ENCODE measurements at regions not wholly inside any gene's neighbourhood (a gene's known extent, or its start where the extent isn't known, plus 50 kb on each side); places are given as distances from the start of the nearest gene placed in this dataset.

GRCh38 chr7:109284943-109285342 is 715.3 kb downstream of the DNAJB9 start:
- Histone ChIP-seq H3K4me2 (ENCODE audit: low read depth, low read length) (no peak overlapping the region), H3K9ac (ENCODE audit: low read depth, low read length) (no peak overlapping the region), H2BK120ac (ENCODE audit: low read depth, low read length) (no peak overlapping the region), H3K23ac (ENCODE audit: low read depth, low read length) (no peak overlapping the region), H3K27me3 (ENCODE audit: control insufficient read depth, insufficient read depth, low read length) (no peaks in the 10 kb centered on the region), H3K56ac (ENCODE audit: extremely low read depth, insufficient read depth, low read length) (no peak overlapping the region), H3K14ac (replicated peaks; ENCODE audit: low read depth, low read length) (no peak overlapping the region), H2BK15ac (ENCODE audit: low read depth, low read length) (no peak overlapping the region), H2BK20ac (ENCODE audit: low read depth, low read length) (no peak overlapping the region), H2AK5ac (ENCODE audit: low read depth, low read length) (no peak overlapping the region), H3K4me1 (ENCODE audit: control insufficient read depth, insufficient read depth, low read length) (no peaks in the 10 kb centered on the region), H3K9me3 (ENCODE audit: control insufficient read depth, insufficient read depth, low read length) (peaks cover 5% of the 10 kb centered on the region; the same call in 1 of the 2 replicates), H3K79me1 (ENCODE audit: low read depth in 1 of 2, low read length in 2 of 2) (no peaks in the 10 kb centered on the region), H3K4me3 (ENCODE audit: insufficient read depth, low read depth, low read length) (no peak overlapping the region), H3K4ac (ENCODE audit: low read depth, low read length) (no peak overlapping the region), H3K27ac (ENCODE audit: insufficient read depth, low read length) (no peak overlapping the region), H4K91ac (ENCODE audit: insufficient read depth, low read depth, low read length) (no peak overlapping the region), H4K20me1 (ENCODE audit: insufficient read depth, low read length) (no peaks in the 10 kb centered on the region), H2BK5ac (ENCODE audit: low read depth, low read length, poor library complexity, severe bottlenecking) (no peak overlapping the region), H3K36me3 (ENCODE audit: control insufficient read depth, insufficient read depth, low read length) (no peaks in the 10 kb centered on the region), H4K8ac (ENCODE audit: low read depth in 2 of 2, low read length in 2 of 2) (no peak overlapping the region), H4K5ac (ENCODE audit: low read depth, low read length) (no peak overlapping the region), H2AK9ac (replicated peaks; ENCODE audit: low read depth, low read length, poor library complexity) (no peak overlapping the region), H3K9me1 (ENCODE audit: insufficient read depth, low read length) (no peaks in the 10 kb centered on the region), H3K18ac (ENCODE audit: low read depth, low read length) (no peak overlapping the region), H2AFZ (replicated peaks; ENCODE audit: low read length, poor library complexity) (no peak overlapping the region)
- BruUV-seq (replicated peaks): no TSS peak
- dilution Hi-C loops (cut with HindIII; ENCODE audit: low sequenced_read_pairs, unreplicated experiment): no loop called here
- ChIA-PET CTCF (no interaction called here), POLR2A (ENCODE audit: unreplicated experiment) (no interaction called here)
- ATAC-seq (ENCODE audit: low read depth): no peak
- WGBS, 2 experiments (ENCODE audit: extremely low coverage in 2 of 2, insufficient read length in 1 of 2): no CpG with 5 or more reads among the region's 1 CpG
- intact Hi-C loops (cut with micrococcal nuclease): no loop called here
- DNase-seq: no peak
- in situ Hi-C loops (cut with MboI; ENCODE audit: low sequenced_read_pairs): no loop called here
- TF ChIP-seq RCOR1 (IDR thresholded peaks at IDR 0.05; ENCODE audit: insufficient replicate concordance, low read length): no peak
- TF ChIP-seq MXI1 (IDR thresholded peaks at IDR 0.05; ENCODE audit: borderline replicate concordance, low read depth, low read length): no peak
- no peak for TF ChIP-seq SMC3 (IDR thresholded peaks at IDR 0.05; ENCODE audit: low read depth, low read length)
- TF ChIP-seq ELK1 (IDR thresholded peaks at IDR 0.05; ENCODE audit: borderline replicate concordance, low read depth, low read length): no peak
- no peak for TF ChIP-seq CHD1 (IDR thresholded peaks at IDR 0.05; ENCODE audit: low read depth, low read length)
- TF ChIP-seq BHLHE40 (IDR thresholded peaks at IDR 0.05; ENCODE audit: low read depth, low read length): no peak
